ENCODE measurements at regions not wholly inside any gene's neighbourhood (a gene's known extent, or its start where the extent isn't known, plus 50 kb on each side); places are given as distances from the start of the nearest gene placed in this dataset.

- Mint-ChIP-seq H3K9me3 (no peaks in the 10 kb centered on the region), H3K27ac (no peak overlapping the region), H3K36me3 (no peaks in the 10 kb centered on the region)
- DNase-seq (ENCODE audit: low spot score in 2 of 2) (no peak), ATAC-seq (no peak)
Measured at GRCh38 chr17:79680318-79680695, 50.4 kb upstream of the ENPP7 start.

GRCh38 chr17:79679631-79680317 is 51.0 kb upstream of the ENPP7 start:
- no peak for ATAC-seq
- no peak overlapping the region for H3K27ac Mint-ChIP-seq
- DNase-seq (ENCODE audit: low spot score in 2 of 2): no peak

GRCh38 chr17:79678736-79679255 is 51.9 kb upstream of the ENPP7 start:
- H3K27ac Mint-ChIP-seq: peak overlapping the region in 1 of 2 donors; percentile 36
- ATAC-seq (no peak), DNase-seq (ENCODE audit: low spot score in 2 of 2) (no peak)
- peaks cover under 1 to 2% of the 10 kb centered on the region in 2 donors for H3K9me3 Mint-ChIP-seq
- H3K36me3 Mint-ChIP-seq: peaks cover under 1% of the 10 kb centered on the region in 2 donors

More at GRCh38 chr17:79679631-79680317, 51.0 kb upstream of the ENPP7 start:
- Mint-ChIP-seq H3K9me3 (no peaks in the 10 kb centered on the region), H3K36me3 (no peaks in the 10 kb centered on the region)

- Mint-ChIP-seq H3K27ac (no peak overlapping the region), H3K9me3 (peaks cover 6 to 7% of the 10 kb centered on the region in 2 donors), H3K36me3 (peaks cover 7% of the 10 kb centered on the region in 2 donors)
- ATAC-seq (no peak), DNase-seq (ENCODE audit: low spot score in 2 of 2) (no peak)
Measured at GRCh38 chr17:79678091-79678735, 52.5 kb upstream of the ENPP7 start.

- no peak for DNase-seq (ENCODE audit: low spot score in 2 of 2)
- Mint-ChIP-seq H3K36me3 (peaks cover 9 to 10% of the 10 kb centered on the region in 2 donors), H3K27ac (no peak overlapping the region), H3K9me3 (peaks cover 9 to 10% of the 10 kb centered on the region in 2 donors)
- no peak for ATAC-seq
Measured at GRCh38 chr17:79677646-79678045, 53.1 kb upstream of the ENPP7 start.

- no peak for ATAC-seq
- no peak overlapping the region for H3K27ac Mint-ChIP-seq
Measured at GRCh38 chr17:79676796-79677195, 53.9 kb upstream of the ENPP7 start.

GRCh38 chr17:79675413-79675725 is 55.4 kb upstream of the ENPP7 start:
- no peak for DNase-seq (ENCODE audit: low spot score in 2 of 2)
- Mint-ChIP-seq H3K27ac (no peak overlapping the region), H3K9me3 (peaks cover 14% of the 10 kb centered on the region in 2 donors), H3K36me3 (peaks cover 15% of the 10 kb centered on the region in 2 donors)
- no peak for ATAC-seq

More at GRCh38 chr17:79676796-79677195, 53.9 kb upstream of the ENPP7 start:
- Mint-ChIP-seq H3K9me3 (peaks cover 14% of the 10 kb centered on the region in 2 donors), H3K36me3 (peaks cover 15% of the 10 kb centered on the region in 2 donors)
- no peak for DNase-seq (ENCODE audit: low spot score in 2 of 2)

- ATAC-seq: no peak
- Mint-ChIP-seq H3K9me3 (peaks cover 14% of the 10 kb centered on the region in 2 donors), H3K27ac (no peak overlapping the region), H3K36me3 (peaks cover 15% of the 10 kb centered on the region in 2 donors)
- DNase-seq (ENCODE audit: low spot score in 2 of 2): no peak
Measured at GRCh38 chr17:79674506-79675412, 56.0 kb upstream of the ENPP7 start.

GRCh38 chr17:79673517-79673916 is 57.2 kb upstream of the ENPP7 start:
- Mint-ChIP-seq H3K36me3 (peaks cover 15% of the 10 kb centered on the region in 2 donors), H3K27ac (no peak overlapping the region), H3K9me3 (peaks cover 14% of the 10 kb centered on the region in 2 donors)
- DNase-seq (ENCODE audit: low spot score in 2 of 2) (no peak), ATAC-seq (no peak)

GRCh38 chr17:79672496-79672895 is 58.2 kb upstream of the ENPP7 start:
- H3K27ac Mint-ChIP-seq: no peak overlapping the region
- ATAC-seq (no peak), DNase-seq (ENCODE audit: low spot score in 2 of 2) (no peak)
- peaks cover 14% of the 10 kb centered on the region in 2 donors for H3K9me3 Mint-ChIP-seq
- peaks cover 15% of the 10 kb centered on the region in 2 donors for H3K36me3 Mint-ChIP-seq

GRCh38 chr17:79671085-79671694 is 59.6 kb upstream of the ENPP7 start:
- Mint-ChIP-seq H3K36me3 (peaks cover 15% of the 10 kb centered on the region in 2 donors), H3K27ac (no peak overlapping the region), H3K9me3 (peaks cover 14% of the 10 kb centered on the region in 2 donors)
- DNase-seq (ENCODE audit: low spot score in 2 of 2): no peak
- no peak for ATAC-seq

- H3K9me3 Mint-ChIP-seq: peaks cover 14% of the 10 kb centered on the region in 2 donors
- H3K36me3 Mint-ChIP-seq: peaks cover 15% of the 10 kb centered on the region in 2 donors
- no peak for DNase-seq (ENCODE audit: low spot score in 2 of 2)
- ATAC-seq: no peak
- no peak overlapping the region for H3K27ac Mint-ChIP-seq
Measured at GRCh38 chr17:79670537-79671084, 59.8 kb upstream of the RBFOX3 start.

GRCh38 chr17:79669861-79670260 is 59.0 kb upstream of the RBFOX3 start:
- peaks cover 14% of the 10 kb centered on the region in 2 donors for H3K9me3 Mint-ChIP-seq
- H3K36me3 Mint-ChIP-seq: peaks cover 15% of the 10 kb centered on the region in 2 donors
- H3K27ac Mint-ChIP-seq: no peak overlapping the region
- no peak for DNase-seq (ENCODE audit: low spot score in 2 of 2)
- no peak for ATAC-seq

GRCh38 chr17:79668344-79669250 is 57.7 kb upstream of the RBFOX3 start:
- Mint-ChIP-seq H3K36me3 (peaks cover 12% of the 10 kb centered on the region in 2 donors), H3K9me3 (peaks cover 10 to 12% of the 10 kb centered on the region in 2 donors), H3K27ac (no peak overlapping the region)
- no peak for ATAC-seq
- DNase-seq (ENCODE audit: low spot score in 2 of 2): no peak

- peaks cover 5% of the 10 kb centered on the region in 2 donors for H3K9me3 Mint-ChIP-seq
- no peak overlapping the region for H3K27ac Mint-ChIP-seq
- ATAC-seq (no peak), DNase-seq (ENCODE audit: low spot score in 2 of 2) (no peak)
- peaks cover 5 to 6% of the 10 kb centered on the region in 2 donors for H3K36me3 Mint-ChIP-seq
Measured at GRCh38 chr17:79667746-79668145, 56.9 kb upstream of the RBFOX3 start.

Data from activated naive CD4-positive, alpha-beta T cell treated with anti-CD3 and anti-CD28 coated beads, Interleukin-2, amount 50 U/mL, for 72 hours (primary cell).